ENCODE measurements at regions not wholly inside any gene's neighbourhood (a gene's known extent, or its start where the extent isn't known, plus 50 kb on each side); places are given as distances from the start of the nearest gene placed in this dataset.

GRCh38 chr18:46268671-46269070 is 164.5 kb downstream of the HAUS1 start:
- no peak for DNase-seq

- DNase-seq = no peak
These were observed 165.1 kb downstream of the HAUS1 start for GRCh38 chr18:46269275-46269674.

- DNase-seq = no peak
These were observed 167.3 kb downstream of the HAUS1 start for GRCh38 chr18:46271488-46271887.

DNA sequence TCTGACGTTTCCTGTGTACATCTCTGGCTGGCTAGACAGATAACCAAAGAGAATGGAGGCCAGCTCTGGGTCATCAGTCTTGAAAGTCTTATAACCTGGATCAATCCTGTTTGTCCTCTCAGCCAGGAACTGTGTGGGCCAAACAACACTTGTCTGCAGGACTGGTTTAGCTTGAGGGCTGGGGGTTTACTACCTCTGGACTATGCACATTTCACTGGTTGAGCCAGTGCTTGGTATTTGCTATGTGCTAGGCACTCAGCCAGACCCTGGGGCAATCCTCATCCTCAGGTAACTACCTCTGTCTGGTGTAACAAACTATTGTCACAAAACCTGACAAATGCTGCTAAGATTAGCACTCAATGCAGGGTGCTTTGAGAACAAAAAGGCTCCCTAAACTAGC is 169.7 kb downstream of the HAUS1 start:
- no peak for DNase-seq

DNA sequence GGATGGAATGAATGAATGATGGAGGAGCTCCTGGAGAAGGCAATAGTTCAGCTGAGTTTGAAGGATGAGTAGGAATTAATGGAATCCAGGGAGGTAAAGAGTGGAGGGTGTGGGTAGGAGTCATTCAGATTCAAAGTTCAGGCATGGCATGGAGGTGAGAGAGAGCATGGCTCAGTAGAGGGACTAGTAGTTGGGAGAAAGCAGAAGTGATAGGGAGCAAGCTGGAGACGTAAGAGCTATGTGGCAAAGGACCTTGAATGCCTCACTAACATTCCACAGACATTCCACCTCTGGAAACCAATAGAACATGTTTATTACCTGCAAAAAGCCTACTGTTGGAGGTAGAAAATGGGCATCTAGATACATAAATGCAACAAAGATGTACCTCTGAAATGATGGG is 170.1 kb downstream of the HAUS1 start:
- DNase-seq = no peak

DNA sequence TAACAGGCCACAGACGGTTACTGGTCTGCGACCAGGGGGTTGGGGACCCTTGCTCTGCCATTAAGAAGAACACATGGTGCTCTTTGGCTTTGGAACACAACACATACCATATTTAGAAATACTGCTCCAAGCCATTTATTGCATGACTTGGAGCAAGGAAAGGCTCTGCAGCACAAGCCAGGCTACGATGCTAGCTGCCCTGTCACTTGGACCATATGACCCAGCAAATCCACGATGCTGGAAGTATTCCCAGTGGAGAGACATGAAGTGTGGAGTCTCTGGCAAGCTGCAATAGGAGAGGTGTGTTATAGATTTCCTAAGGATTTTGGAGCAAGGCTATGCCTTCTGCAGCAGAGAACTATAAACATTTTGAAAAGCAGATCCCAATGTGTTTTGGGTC is 171.2 kb downstream of the HAUS1 start:
- no peak for DNase-seq

GRCh38 chr18:46276748-46277147 is 172.6 kb downstream of the HAUS1 start:
- no peak for DNase-seq

- DNase-seq = no peak
These were observed 174.6 kb downstream of the HAUS1 start for GRCh38 chr18:46278481-46279465.

- DNase-seq = no peak
These were observed 175.5 kb downstream of the HAUS1 start for GRCh38 chr18:46279673-46280072.

DNA sequence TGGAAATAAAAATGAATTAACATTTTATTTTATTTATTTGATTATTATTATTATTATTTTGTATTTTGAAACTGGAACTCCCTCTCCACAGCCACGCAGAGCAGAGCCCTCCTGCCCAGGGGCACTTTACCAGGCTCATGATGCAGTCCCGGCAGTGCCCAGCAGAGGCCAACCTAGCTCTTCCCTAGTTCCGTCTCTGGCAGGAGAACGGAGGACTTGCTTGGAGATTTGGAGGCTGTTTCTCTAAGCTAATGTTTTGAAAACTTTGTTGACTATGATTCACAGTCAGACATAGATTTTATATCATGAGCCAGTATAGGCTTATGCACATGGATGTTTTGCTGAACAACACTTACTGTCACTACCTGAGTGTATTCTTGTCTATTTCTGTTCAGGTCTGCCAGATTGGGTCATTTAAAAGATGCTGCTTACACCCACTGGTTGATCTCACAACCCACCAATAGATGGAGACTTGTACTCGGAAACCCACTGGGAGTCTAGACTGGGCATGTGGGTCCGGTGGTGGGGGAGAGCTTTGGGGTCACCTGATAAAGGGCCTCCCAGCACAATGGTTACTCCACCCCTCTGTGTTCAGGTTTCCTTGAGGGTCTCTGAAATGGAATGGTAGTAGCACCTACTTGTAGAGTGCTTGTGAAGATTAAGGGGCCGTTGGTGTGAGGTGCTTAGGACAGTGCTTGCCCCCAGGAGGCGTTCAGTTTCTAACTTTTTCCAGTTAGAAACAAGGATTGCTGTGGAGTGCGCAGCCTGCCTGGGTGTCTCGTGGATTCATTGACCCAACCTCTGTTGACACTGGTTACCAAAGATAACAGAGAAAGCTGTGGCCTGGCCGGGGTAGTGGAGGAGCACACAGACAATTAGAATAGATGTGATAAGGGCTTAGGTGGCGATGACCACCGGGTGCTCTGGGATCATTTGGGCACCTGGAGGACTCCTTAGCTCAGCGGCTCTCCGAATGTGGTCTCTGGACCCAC is 177.3 kb downstream of the HAUS1 start:
- peak; percentile 59 for DNase-seq

- DNase-seq = no peak
These were observed 178.0 kb downstream of the HAUS1 start for GRCh38 chr18:46282177-46282570.

- DNase-seq = no peak
These were observed 178.5 kb downstream of the HAUS1 start for GRCh38 chr18:46282646-46283045.

GRCh38 chr18:46283268-46283667 is 179.1 kb downstream of the HAUS1 start:
- no peak for DNase-seq

- DNase-seq = no peak
These were observed 179.7 kb downstream of the HAUS1 start for GRCh38 chr18:46283895-46284295.

GRCh38 chr18:46289463-46289862 is 185.3 kb downstream of the HAUS1 start:
- DNase-seq = no peak

DNA sequence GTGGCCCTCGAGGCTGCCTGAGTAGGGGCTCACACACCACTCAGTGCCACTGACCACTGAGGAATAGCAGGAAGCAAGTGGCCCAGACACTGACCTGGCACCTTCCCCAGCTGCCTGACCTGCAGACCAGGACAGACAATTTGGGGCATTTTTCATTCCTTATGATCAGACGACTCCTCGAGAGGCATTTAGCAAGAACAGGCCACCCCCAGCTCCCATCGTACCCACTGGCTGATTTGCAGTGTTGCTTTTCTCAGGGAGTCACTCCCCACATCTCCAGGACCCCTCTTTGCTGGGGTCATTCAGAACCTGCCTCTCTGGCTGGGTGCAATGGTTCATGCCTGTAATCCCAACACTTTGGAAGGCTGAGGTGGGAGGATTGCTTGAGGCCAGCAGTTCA is 185.7 kb downstream of the HAUS1 start:
- no peak for DNase-seq

GRCh38 chr18:46290440-46291020 is 186.3 kb downstream of the HAUS1 start:
- DNase-seq = no peak

DNA sequence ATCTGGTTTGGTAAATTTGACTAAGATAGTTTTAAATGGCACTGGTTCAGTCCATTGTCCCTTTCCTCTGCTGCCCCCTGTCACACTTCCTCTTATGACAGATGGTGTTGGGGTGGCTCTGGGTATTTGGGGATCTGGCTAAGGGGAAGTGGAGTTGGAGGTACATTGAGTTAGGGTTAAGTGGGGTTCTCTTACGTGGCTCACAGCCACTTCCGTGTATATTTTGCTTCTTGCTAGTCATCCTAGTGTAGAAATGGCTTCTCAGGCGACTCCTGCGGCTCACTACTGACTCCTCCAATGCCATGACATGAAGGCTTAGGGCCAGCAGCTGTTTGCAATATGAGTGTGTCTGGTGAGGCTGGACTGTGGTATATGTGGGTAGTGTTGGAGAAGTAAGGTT is 187.0 kb downstream of the HAUS1 start:
- DNase-seq = no peak

DNA sequence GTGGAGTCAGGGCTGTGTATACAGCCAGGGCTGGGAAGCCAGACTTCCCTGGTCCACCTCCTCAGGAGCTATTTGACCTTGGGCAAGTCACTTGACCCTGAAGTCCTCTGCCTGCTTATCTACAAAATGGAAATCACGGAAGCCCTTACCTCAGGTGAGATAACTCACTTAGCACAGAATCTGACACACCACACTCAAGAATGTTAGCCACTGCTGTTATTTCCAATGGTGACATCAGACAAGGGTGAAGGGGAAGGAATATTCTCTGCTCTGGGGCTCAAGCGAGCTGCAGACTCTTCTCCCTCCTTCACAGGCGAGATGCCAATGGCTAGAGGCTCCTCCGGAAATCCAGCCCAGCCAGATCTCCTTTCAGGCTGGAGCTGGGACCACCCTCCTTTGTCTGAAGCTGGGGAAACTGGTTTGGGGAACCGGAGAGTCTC is 189.6 kb downstream of the HAUS1 start:
- no peak for DNase-seq

GRCh38 chr18:46294318-46294717 is 190.1 kb downstream of the HAUS1 start:
- DNase-seq = no peak

DNA sequence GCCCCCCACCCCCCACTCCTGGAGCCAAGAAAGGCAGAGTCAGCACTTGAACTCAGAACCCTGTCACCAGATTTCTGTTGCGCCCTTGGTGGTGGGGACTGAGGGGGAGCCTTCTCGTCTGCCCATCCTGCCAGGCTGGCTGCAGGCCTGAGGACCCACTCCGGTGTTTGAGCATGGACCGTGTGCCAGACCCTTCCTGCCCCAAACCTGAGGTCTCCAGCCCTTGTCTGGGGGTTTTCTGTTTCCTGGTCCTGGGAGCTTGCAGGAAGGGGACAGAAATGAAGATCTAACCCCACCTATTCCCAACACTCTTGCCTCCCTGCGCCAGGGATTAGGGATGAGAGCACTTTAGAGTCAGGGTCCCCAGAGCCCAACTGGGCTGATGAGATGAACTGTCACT is 190.6 kb downstream of the HAUS1 start:
- DNase-seq = no peak

- no peak for DNase-seq
These were observed 191.2 kb downstream of the HAUS1 start for GRCh38 chr18:46295416-46295815.

- no peak for DNase-seq
These were observed 192.5 kb downstream of the HAUS1 start for GRCh38 chr18:46296656-46297055.

Measured in CD4-positive, alpha-beta T cell treated with Interleukin-6 for 4 hours (primary cell).